ENCODE measurements at regions not wholly inside any gene's neighbourhood (a gene's known extent, or its start where the extent isn't known, plus 50 kb on each side); places are given as distances from the start of the nearest gene placed in this dataset.

DNA sequence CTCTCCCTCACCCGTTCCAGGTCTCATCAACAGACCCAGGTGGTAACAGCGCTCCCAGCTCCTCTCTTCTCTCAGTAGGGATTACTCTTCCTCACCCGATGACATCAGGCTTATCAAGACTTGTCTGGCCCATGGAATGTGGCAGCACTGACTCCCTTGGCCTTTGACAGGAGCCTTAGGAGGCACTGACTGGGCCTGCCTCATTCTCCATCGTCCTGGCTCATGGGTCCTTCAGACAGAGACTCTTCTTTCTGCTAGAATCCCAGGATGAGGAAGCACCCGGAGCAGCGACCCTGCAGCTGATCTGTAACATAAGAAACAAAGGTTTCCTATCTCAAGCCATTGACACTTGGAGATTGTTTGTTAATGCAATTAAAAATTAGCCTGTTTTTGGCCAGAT lies 1063.6 kb downstream of the TBC1D22A start:
- TF ChIP-seq, protein P1, sequence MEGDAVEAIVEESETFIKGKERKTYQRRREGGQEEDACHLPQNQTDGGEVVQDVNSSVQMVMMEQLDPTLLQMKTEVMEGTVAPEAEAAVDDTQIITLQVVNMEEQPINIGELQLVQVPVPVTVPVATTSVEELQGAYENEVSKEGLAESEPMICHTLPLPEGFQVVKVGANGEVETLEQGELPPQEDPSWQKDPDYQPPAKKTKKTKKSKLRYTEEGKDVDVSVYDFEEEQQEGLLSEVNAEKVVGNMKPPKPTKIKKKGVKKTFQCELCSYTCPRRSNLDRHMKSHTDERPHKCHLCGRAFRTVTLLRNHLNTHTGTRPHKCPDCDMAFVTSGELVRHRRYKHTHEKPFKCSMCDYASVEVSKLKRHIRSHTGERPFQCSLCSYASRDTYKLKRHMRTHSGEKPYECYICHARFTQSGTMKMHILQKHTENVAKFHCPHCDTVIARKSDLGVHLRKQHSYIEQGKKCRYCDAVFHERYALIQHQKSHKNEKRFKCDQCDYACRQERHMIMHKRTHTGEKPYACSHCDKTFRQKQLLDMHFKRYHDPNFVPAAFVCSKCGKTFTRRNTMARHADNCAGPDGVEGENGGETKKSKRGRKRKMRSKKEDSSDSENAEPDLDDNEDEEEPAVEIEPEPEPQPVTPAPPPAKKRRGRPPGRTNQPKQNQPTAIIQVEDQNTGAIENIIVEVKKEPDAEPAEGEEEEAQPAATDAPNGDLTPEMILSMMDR (IDR thresholded peaks at IDR 0.05; ENCODE audit: low read depth, low read length) = no peak
- TF ChIP-seq POLR2A (IDR thresholded peaks at IDR 0.05; ENCODE audit: extremely low read depth, insufficient read length) = no peak

Measured in NB4 (cell line).